ENCODE measurements at regions not wholly inside any gene's neighbourhood (a gene's known extent, or its start where the extent isn't known, plus 50 kb on each side); places are given as distances from the start of the nearest gene placed in this dataset.

GRCh38 chrX:103153661-103154060 lies 60.7 kb upstream of the NXF3 start:
- TF ChIP-seq EZH2phosphoT487 (IDR thresholded peaks at IDR 0.05; ENCODE audit: low read depth) (no peak), CTCF (IDR thresholded peaks at IDR 0.05; ENCODE audit: low read depth, low read length) (no peak)
